Gastrocnemius medialis (tissue), 4 donors: ENCODE measurements at regions not wholly inside any gene's neighbourhood (a gene's known extent, or its start where the extent isn't known, plus 50 kb on each side); places are given as distances from the start of the nearest gene placed in this dataset.

Experiments
- POLR2A ChIP-seq, 2 donors: fragments of 450-650 bp; IDR thresholded peaks; one replicate each; pipeline ENCODE4 v1.6.1; 2017; ENCODE audit warnings: antibody characterized with exemption in 2 of 2, mild to moderate bottlenecking in 2 of 2, moderate library complexity in 2 of 2
- TF ChIP-seq, protein P1 (sequence below), 5 experiments: fragments of 450-650 bp in 3 of 5; fragments of 200-600 bp in 2 of 5; sonication (generic) in 2 of 5; IDR thresholded peaks in 4 of 5; conservative IDR thresholded peaks in 1 of 5; 1 replicate in 4 of 5; 2 replicates in 1 of 5; pipeline ENCODE4 v1.5.1; 2016 to 2019; ENCODE audit warnings: antibody characterized with exemption in 5 of 5, mild to moderate bottlenecking in 3 of 5, moderate library complexity in 3 of 5

DNA sequence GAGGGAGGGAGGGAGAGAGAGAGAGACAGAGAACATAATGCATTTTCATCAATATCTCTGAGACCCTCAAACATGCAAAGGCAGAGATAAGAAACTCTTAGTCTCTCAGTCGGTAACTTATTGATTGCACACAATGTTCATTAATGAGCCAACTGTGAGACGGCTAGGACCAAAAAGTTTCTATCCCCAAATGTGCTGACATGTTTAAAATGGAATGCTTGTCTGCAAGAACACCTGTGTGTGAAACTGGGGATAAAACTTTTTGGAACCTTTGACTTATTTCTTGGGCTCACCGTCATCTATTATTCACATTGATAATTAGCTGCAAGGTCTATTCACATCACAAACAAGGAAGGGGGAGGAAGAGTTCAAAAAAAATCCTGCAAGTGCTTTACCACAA, 477.9 kb downstream of the STIM2 start:
- TF ChIP-seq, protein P1, sequence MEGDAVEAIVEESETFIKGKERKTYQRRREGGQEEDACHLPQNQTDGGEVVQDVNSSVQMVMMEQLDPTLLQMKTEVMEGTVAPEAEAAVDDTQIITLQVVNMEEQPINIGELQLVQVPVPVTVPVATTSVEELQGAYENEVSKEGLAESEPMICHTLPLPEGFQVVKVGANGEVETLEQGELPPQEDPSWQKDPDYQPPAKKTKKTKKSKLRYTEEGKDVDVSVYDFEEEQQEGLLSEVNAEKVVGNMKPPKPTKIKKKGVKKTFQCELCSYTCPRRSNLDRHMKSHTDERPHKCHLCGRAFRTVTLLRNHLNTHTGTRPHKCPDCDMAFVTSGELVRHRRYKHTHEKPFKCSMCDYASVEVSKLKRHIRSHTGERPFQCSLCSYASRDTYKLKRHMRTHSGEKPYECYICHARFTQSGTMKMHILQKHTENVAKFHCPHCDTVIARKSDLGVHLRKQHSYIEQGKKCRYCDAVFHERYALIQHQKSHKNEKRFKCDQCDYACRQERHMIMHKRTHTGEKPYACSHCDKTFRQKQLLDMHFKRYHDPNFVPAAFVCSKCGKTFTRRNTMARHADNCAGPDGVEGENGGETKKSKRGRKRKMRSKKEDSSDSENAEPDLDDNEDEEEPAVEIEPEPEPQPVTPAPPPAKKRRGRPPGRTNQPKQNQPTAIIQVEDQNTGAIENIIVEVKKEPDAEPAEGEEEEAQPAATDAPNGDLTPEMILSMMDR (IDR thresholded peaks at IDR 0.05 in 4 of 5, conservative IDR thresholded peaks at IDR 0.05 in 1 of 5), result no peak
- TF ChIP-seq POLR2A (IDR thresholded peaks at IDR 0.05), result no peak
